HG02798 (cell line): ENCODE measurements at regions not wholly inside any gene's neighbourhood (a gene's known extent, or its start where the extent isn't known, plus 50 kb on each side); places are given as distances from the start of the nearest gene placed in this dataset.

ENCODE experiments used
- ATAC-seq: cut with Tn5 transposase; IDR thresholded peaks from one replicate; pipeline ENCODE4 v1.9.1; 2021; ENCODE audit warnings: mild to moderate bottlenecking; ENCODE audit not compliant: unreplicated experiment, poor library complexity

- no peak for ATAC-seq
These were observed 623.0 kb upstream of the CHORDC1 start for GRCh38 chr11:90845799-90846198.

- no peak for ATAC-seq
These were observed 622.3 kb upstream of the CHORDC1 start for GRCh38 chr11:90845126-90845525.

- ATAC-seq = no peak
These were observed 621.2 kb upstream of the CHORDC1 start for GRCh38 chr11:90844041-90844440.

- ATAC-seq = no peak
These were observed 619.8 kb upstream of the CHORDC1 start for GRCh38 chr11:90842681-90843080.

GRCh38 chr11:90840071-90840470 lies 617.2 kb upstream of the CHORDC1 start:
- ATAC-seq = no peak

GRCh38 chr11:90836031-90836430 lies 613.2 kb upstream of the CHORDC1 start:
- ATAC-seq = no peak

GRCh38 chr11:90823446-90823845 lies 600.6 kb upstream of the CHORDC1 start:
- ATAC-seq = no peak

- no peak for ATAC-seq
These were observed 600.1 kb upstream of the CHORDC1 start for GRCh38 chr11:90822996-90823395.

GRCh38 chr11:90818196-90818745 lies 595.4 kb upstream of the CHORDC1 start:
- no peak for ATAC-seq

GRCh38 chr11:90809581-90809980 lies 586.7 kb upstream of the CHORDC1 start:
- no peak for ATAC-seq

GRCh38 chr11:90805172-90805571 lies 582.3 kb upstream of the CHORDC1 start:
- no peak for ATAC-seq

- no peak for ATAC-seq
These were observed 581.0 kb upstream of the CHORDC1 start for GRCh38 chr11:90803831-90804230.

- no peak for ATAC-seq
These were observed 580.5 kb upstream of the CHORDC1 start for GRCh38 chr11:90803366-90803765.

GRCh38 chr11:90798769-90799168 lies 575.9 kb upstream of the CHORDC1 start:
- ATAC-seq = no peak

- no peak for ATAC-seq
These were observed 572.9 kb upstream of the CHORDC1 start for GRCh38 chr11:90795746-90796145.

GRCh38 chr11:90788961-90789360 lies 566.1 kb upstream of the CHORDC1 start:
- no peak for ATAC-seq

- ATAC-seq = no peak
These were observed 561.5 kb upstream of the CHORDC1 start for GRCh38 chr11:90784241-90784814.

GRCh38 chr11:90783111-90783510 lies 560.3 kb upstream of the CHORDC1 start:
- no peak for ATAC-seq

- ATAC-seq = no peak
These were observed 556.2 kb upstream of the CHORDC1 start for GRCh38 chr11:90779098-90779497.

- peak; percentile 66 for ATAC-seq
These were observed 552.8 kb upstream of the CHORDC1 start for GRCh38 chr11:90775567-90776165.

- ATAC-seq = peak; percentile 22
These were observed 552.1 kb upstream of the CHORDC1 start for GRCh38 chr11:90774727-90775566.
